ENCODE measurements at regions not wholly inside any gene's neighbourhood (a gene's known extent, or its start where the extent isn't known, plus 50 kb on each side); places are given as distances from the start of the nearest gene placed in this dataset.

GRCh38 chr5:159478950-159479349 is 148.7 kb upstream of the IL12B start:
- TF ChIP-seq CTCF (IDR thresholded peaks at IDR 0.05; ENCODE audit: borderline replicate concordance, extremely low read depth, low read length, poor library complexity, severe bottlenecking): no peak
- TF ChIP-seq EZH2 (IDR thresholded peaks at IDR 0.05; ENCODE audit: borderline replicate concordance, low read depth, low read length, severe bottlenecking): no peak
